ENCODE measurements at regions not wholly inside any gene's neighbourhood (a gene's known extent, or its start where the extent isn't known, plus 50 kb on each side); places are given as distances from the start of the nearest gene placed in this dataset.

DNA sequence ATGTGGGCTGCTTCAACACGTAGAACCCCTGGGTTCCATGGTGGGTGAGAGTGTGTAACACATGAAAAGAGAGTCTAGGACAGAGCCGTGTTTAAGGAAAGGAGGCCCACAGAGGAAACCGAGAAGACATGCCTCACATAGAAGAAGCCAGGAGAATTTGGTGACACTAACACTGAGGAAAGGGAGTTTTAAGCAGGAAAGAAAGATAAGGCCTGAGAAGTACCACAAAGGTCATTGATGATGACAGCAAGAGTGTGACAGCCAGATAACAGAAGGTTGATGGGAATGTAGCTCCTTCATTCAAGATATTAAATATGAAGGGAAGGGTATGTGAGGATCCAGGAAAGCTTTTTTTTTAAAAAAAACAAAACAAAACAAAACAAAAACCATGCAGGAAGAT is 72.4 kb upstream of the SPRY4 start:
- Mint-ChIP-seq H3K27me3 (ENCODE audit: low read depth in 3 of 3) (peaks cover 7 to 15% (median 7%) of the 10 kb centered on the region in 3 donors), H3K4me1 (peaks cover 3% of the 10 kb centered on the region), H3K36me3 (peaks cover 0 to 3% of the 10 kb centered on the region in 2 donors), H3K27ac (no peak overlapping the region), H3K9me3 (peaks cover 15 to 30% (median 19%) of the 10 kb centered on the region in 7 donors), H3K4me3 (no peak overlapping the region)
- intact Hi-C loops (cut with micrococcal nuclease): no loop called here
- no peak overlapping the region for H3K9ac ChIP-seq (ENCODE audit: insufficient read depth, low read length, poor library complexity, severe bottlenecking)
- TF ChIP-seq, protein P1, sequence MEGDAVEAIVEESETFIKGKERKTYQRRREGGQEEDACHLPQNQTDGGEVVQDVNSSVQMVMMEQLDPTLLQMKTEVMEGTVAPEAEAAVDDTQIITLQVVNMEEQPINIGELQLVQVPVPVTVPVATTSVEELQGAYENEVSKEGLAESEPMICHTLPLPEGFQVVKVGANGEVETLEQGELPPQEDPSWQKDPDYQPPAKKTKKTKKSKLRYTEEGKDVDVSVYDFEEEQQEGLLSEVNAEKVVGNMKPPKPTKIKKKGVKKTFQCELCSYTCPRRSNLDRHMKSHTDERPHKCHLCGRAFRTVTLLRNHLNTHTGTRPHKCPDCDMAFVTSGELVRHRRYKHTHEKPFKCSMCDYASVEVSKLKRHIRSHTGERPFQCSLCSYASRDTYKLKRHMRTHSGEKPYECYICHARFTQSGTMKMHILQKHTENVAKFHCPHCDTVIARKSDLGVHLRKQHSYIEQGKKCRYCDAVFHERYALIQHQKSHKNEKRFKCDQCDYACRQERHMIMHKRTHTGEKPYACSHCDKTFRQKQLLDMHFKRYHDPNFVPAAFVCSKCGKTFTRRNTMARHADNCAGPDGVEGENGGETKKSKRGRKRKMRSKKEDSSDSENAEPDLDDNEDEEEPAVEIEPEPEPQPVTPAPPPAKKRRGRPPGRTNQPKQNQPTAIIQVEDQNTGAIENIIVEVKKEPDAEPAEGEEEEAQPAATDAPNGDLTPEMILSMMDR (IDR thresholded peaks at IDR 0.05): no peak
- H3K79me2 ChIP-seq (ENCODE audit: insufficient read depth, low read length): no peaks in the 10 kb centered on the region
- DNase-seq: no peak
- no peaks in the 10 kb centered on the region for H3K4me1 ChIP-seq (ENCODE audit: control insufficient read depth in 1 of 2, insufficient read depth in 2 of 2, low read length in 2 of 2)
- H2AFZ ChIP-seq (ENCODE audit: insufficient read depth, low read depth, low read length, poor library complexity, severe bottlenecking): no peak overlapping the region
- 92% methylated on average over 3 of the region's 3 CpGs for WGBS (ENCODE audit: insufficient coverage)
- H3K36me3 ChIP-seq (replicated peaks in 1 of 2; ENCODE audit: control insufficient read depth in 1 of 2, insufficient read depth in 2 of 2, low read length in 2 of 2): no peaks in the 10 kb centered on the region
- H4K20me1 ChIP-seq (ENCODE audit: insufficient read depth, low read length): no peaks in the 10 kb centered on the region
- peaks cover 3 to 6% of the 10 kb centered on the region in 2 donors for H3K27me3 ChIP-seq (ENCODE audit: control insufficient read depth in 2 of 2, insufficient read depth in 2 of 2, low read length in 2 of 2)
- no peak overlapping the region for H3K4me3 ChIP-seq (replicated peaks in 1 of 3; ENCODE audit: low read depth in 2 of 3, low read length in 3 of 3)
- no peak overlapping the region for H3K27ac ChIP-seq (ENCODE audit: low read depth in 1 of 2, low read length in 2 of 2)
- no peak overlapping the region for H3K4me2 ChIP-seq (replicated peaks; ENCODE audit: extremely low read depth, low read length, poor library complexity, severe bottlenecking)
- peaks cover 17 to 23% of the 10 kb centered on the region in 2 donors for H3K9me3 ChIP-seq (replicated peaks in 1 of 2; ENCODE audit: control insufficient read depth in 1 of 2, insufficient read depth in 1 of 2, low read length in 2 of 2)

DNA sequence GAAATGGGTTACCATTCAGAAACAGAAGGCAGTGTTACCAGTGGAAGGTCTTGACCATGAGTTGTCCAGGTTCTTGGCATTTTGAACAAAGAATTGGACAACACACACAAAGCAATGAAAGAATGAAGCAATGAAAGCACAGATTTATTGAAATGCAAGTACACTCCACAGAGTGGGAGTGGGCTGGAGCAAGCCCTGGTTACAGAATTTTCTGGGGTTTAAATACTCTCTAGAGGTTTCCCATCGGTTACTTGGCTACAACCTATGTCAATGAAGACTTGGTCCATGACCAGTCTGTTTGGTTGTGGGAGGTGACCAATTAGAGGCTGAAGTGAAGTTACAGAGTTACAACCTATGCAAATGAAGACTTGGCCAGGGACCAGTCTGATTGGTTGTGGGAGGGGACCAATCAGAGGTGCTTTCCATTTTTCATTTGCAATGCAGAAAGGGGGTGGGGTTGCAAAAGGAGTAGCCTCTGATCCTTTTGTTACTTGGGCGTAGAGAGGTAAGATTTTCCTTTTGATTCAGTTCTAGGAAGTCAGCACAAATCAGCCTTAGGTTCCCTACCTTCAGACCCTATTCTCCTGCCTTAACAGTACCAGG is 71.7 kb upstream of the SPRY4 start:
- H3K36me3 Mint-ChIP-seq: peaks cover 0 to 3% of the 10 kb centered on the region in 2 donors
- intact Hi-C loops (cut with micrococcal nuclease): no loop called here
- peaks cover 12 to 21% (median 14%) of the 10 kb centered on the region in 3 donors for H3K27me3 Mint-ChIP-seq (ENCODE audit: low read depth in 3 of 3)
- WGBS (ENCODE audit: insufficient coverage): 100% methylated on average over 1 of the region's 2 CpGs
- Histone ChIP-seq H3K79me2 (ENCODE audit: insufficient read depth, low read length) (no peaks in the 10 kb centered on the region), H3K9ac (ENCODE audit: insufficient read depth, low read length, poor library complexity, severe bottlenecking) (no peak overlapping the region), H3K27ac (ENCODE audit: low read depth in 1 of 2, low read length in 2 of 2) (no peak overlapping the region), H3K4me1 (ENCODE audit: control insufficient read depth in 1 of 2, insufficient read depth in 2 of 2, low read length in 2 of 2) (no peaks in the 10 kb centered on the region), H2AFZ (ENCODE audit: insufficient read depth, low read depth, low read length, poor library complexity, severe bottlenecking) (no peak overlapping the region), H3K27me3 (ENCODE audit: control insufficient read depth in 2 of 2, insufficient read depth in 2 of 2, low read length in 2 of 2) (peaks cover 3 to 10% of the 10 kb centered on the region in 2 donors), H3K4me2 (replicated peaks; ENCODE audit: extremely low read depth, low read length, poor library complexity, severe bottlenecking) (no peak overlapping the region), H3K4me3 (replicated peaks in 1 of 3; ENCODE audit: low read depth in 2 of 3, low read length in 3 of 3) (no peak overlapping the region), H4K20me1 (ENCODE audit: insufficient read depth, low read length) (no peaks in the 10 kb centered on the region), H3K36me3 (replicated peaks in 1 of 2; ENCODE audit: control insufficient read depth in 1 of 2, insufficient read depth in 2 of 2, low read length in 2 of 2) (no peaks in the 10 kb centered on the region), H3K9me3 (replicated peaks in 1 of 2; ENCODE audit: control insufficient read depth in 1 of 2, insufficient read depth in 1 of 2, low read length in 2 of 2) (peaks cover 17 to 23% of the 10 kb centered on the region in 2 donors)
- H3K4me1 Mint-ChIP-seq: peaks cover 3% of the 10 kb centered on the region
- no peak overlapping the region for H3K27ac Mint-ChIP-seq
- no peak for DNase-seq
- H3K4me3 Mint-ChIP-seq: no peak overlapping the region
- H3K9me3 Mint-ChIP-seq: peaks cover 15 to 33% (median 20%) of the 10 kb centered on the region in 7 donors
- TF ChIP-seq, protein P1 (IDR thresholded peaks at IDR 0.05): no peak

Data from CD14-positive monocyte (primary cell).